ENCODE measurements at regions not wholly inside any gene's neighbourhood (a gene's known extent, or its start where the extent isn't known, plus 50 kb on each side); places are given as distances from the start of the nearest gene placed in this dataset.
"Not testable (repeated sequence)": the region's sequence is repeated elsewhere in the genome, so short reads cannot be mapped to it uniquely, and the experiment has no call there.

DNA sequence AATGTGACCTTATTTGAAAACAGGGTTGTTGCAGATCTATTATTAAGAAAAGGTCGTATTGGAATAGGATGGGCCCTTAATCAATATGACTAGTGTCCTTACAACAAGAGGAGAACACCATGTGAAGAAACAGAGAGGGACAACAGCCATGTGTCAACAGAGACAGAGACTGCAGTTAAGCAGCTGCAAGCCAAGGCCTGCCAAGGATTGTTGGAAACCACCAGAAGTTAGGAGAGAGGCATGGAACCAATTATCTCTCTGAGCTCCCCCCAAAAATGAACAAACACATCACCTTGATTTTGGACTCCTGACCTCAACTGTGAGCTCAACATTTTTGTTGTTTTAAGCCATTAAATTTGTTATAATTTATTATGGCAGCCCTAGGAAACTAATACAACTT lies 214.6 kb upstream of the PRKD1 start:
- H3K4me3 ChIP-seq (ENCODE audit: low read depth, low read length), result no peak overlapping the region
- no peak for DNase-seq (ENCODE audit: low read depth)

DNA sequence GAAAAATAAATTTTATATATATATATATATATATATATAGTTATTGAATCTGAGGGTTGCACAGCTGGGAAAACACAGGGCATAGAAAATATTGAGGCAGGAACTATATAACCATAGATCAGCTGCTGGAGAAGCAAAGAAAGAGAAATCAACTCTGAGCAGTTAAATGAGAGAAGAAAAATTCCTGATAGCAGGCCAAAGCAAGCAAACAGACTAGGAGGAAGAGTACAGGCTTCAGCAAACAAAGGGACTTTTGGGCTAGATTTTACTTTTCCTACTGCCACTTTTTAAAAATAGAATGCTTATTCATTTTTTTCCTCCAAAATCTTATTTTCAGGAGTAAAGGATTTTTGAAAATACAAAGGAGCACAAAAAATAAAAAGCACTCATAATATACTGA lies 216.0 kb upstream of the PRKD1 start:
- H3K4me3 ChIP-seq (ENCODE audit: low read depth, low read length), result no peak overlapping the region
- DNase-seq (ENCODE audit: low read depth), result no peak

DNA sequence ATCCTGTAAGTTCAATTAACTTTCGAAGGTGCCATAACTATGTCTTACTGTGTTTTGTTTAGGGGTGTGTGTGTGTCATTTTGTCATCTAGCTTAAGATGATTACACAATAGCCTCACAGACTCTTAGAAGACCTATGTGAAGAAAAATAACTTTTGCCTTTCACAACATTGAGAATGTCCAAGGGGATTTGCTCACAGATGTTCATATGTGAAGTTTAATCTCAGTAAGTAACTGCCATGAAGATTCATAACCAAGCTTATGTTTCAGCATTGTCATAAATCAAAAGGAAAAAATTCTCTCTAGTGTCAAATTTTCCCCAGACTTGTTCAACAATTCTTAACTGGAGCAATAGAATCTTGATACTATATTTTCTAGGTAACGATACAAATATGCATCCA lies 226.1 kb upstream of the PRKD1 start:
- no peak overlapping the region for H3K4me3 ChIP-seq (ENCODE audit: low read depth, low read length)
- DNase-seq (ENCODE audit: low read depth), result no peak

DNA sequence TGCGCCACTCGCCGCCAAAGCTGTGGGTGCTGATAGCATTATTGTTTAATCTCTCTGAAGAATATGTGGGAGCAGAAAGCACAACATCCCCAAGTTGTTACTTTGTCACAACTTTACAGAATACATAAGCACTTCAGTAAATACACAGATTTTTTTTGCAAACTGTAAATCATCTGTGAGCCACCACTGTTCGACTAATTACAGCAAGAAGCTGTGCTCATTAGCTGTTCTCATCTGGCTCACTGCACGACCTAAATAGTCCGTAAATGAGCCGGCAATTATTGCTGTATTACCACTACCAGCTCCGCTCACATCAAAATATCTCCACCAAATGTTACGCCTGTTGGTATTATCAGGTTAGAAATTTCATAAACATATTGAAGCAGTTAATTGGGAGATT lies 228.9 kb upstream of the PRKD1 start:
- no peak overlapping the region for H3K4me3 ChIP-seq (ENCODE audit: low read depth, low read length)
- no peak for DNase-seq (ENCODE audit: low read depth)

DNA sequence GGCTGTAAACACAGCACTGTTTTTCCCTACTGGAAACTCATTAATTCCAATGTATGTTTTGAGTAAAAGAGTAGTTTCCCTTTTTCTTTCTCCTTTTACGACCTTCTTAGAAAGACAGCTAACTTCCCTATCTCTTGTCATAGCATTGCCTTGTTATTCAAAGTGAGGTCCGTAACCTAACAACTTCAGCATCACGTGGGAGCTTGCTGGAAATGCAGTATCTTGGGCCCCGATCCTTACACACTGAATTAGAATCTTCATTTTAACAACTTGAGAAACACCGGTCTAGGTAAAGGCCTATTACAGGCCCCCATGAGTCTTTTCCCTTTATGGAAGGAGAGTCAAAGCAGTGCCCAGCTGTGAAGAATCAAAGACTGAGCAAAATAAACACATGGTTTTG lies 230.7 kb upstream of the PRKD1 start:
- DNase-seq (ENCODE audit: low read depth), result no peak
- no peak overlapping the region for H3K4me3 ChIP-seq (ENCODE audit: low read depth, low read length)

DNA sequence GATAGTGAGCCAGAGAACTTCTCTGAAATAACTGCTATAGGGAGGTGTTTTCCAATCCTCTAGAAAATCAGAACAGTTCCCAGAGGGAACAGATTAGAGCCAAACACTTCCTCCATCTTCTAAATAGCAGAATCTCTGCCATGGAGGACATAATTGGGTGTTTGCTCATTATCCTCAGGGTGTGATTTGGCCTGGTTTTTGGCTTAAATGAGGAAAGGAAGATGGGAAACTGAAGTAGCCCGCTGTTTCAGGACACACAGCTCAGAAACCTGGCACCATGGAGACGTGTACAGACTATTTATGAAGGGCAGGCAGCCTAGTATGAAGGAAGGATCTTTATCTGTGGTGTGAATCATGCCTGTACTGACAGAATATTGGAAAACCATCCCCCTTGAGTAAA lies 231.7 kb upstream of the PRKD1 start:
- DNase-seq (ENCODE audit: low read depth), result no peak
- H3K4me3 ChIP-seq (ENCODE audit: low read depth, low read length), result no peak overlapping the region

DNA sequence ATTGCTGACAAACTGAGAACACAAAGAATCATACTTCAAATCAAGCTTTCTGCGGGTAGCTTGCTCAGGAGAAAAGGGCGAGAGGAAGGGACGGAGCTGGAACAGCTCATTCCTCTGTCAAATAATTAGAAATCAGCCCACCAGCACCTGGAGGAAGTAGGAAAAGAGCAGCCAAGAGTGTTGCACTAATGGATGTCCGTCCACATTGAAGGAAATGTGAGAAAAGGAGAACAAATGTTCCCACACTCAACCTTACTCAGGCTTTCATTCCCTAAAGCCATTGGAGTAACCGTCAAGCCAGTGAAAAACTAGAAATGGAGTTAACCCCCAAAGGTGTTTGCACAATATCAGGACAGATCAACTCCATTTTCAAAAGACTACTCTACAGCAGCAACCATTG lies 233.0 kb upstream of the PRKD1 start:
- DNase-seq (ENCODE audit: low read depth), result no peak
- no peak overlapping the region for H3K4me3 ChIP-seq (ENCODE audit: low read depth, low read length)

DNA sequence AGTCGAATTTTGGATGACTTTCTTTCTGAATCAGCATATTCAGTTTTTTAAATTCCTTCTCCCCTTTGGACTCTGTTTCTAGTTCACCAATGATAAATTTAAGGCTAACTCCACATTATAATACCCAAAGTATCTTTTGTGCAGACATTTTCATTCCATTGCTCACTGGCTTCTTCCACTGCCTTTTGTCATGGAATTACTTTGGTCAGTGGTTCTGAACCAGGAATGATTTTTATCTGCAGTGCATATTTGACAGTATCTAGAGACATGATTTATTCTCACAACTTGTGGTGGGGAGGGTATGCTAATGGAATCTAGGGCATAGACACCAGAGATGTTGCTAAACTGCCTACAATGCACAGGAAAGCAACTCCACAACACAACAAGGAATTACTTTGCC lies 234.4 kb upstream of the PRKD1 start:
- DNase-seq (ENCODE audit: low read depth), result no peak

DNA sequence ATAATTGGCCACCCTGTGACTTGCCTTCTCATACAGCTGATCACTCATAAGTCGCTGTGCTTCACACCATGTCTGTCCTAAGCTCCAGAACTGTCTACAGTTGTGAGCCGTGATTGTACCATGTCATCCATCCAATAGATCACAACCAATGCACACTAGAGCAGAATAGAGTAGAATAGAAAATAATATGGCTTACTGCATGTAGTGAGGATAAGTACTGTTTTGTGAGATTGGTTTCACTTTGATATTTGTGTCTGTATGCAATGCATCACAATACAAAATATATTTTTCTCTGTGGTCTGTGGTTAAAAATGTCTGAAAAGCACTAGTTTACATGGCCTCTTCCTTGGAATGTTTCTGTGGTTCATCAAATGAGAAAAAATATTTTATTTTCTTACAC lies 237.6 kb upstream of the PRKD1 start:
- DNase-seq (ENCODE audit: low read depth), result no peak
- H3K4me3 ChIP-seq (ENCODE audit: low read depth, low read length), result no peak overlapping the region

More for the DNA sequence above, 234.4 kb upstream of the PRKD1 start:
- H3K4me3 ChIP-seq (ENCODE audit: low read depth, low read length), result no peak overlapping the region

DNA sequence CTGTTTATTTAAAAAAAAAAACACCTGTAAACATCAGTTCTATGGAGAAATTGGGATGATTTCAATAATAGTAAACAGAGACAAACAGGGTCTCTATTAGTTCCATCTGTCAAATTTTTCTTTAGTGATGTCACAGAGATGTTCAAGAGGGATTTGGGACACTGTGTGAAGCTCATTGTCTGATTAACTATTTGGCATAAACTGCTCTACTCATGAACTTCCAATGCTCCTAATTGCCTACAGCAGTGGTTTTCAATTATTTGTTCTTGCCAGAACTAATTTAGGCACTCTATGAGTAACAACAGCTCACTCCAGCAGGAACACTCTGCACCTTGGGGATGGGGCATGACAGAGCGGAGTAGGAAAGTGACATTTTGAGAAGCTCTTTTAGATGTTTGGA lies 250.1 kb upstream of the PRKD1 start:
- no peak overlapping the region for H3K4me3 ChIP-seq (ENCODE audit: low read depth, low read length)
- DNase-seq (ENCODE audit: low read depth), result no peak

DNA sequence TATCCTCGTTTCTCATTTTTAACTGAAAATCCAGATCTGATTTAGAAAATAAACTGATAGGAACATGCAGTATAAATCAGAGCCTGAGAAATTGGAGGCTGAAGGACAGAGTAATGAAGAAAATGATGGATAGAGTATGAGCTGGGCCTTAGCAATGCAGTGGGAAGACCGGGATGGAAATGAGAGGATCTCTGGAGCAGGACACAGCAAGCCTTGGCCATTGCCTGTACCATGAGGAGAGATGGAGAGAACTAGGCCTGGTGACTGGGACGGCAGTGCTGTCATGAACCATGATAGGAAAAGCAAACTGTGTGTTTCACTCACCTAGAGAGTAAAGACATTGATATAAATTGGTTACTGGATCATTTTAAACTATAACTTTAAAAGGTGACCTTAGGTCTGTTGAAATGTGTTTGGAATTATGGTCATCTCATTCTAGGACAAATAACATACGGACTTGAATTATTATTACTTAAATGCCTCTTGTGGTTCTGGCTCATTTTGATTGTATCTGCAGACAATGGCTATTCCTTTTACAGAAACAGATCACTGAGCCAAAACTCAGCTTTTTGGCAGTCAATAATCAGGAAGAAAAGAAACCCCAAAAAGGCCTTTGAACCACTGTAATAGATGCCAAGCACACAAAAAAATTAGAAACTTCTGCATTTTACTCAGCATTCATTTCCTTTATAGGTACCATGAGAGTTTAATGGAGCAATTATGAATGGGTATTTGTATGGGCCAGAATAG lies 251.9 kb upstream of the PRKD1 start:
- H3K4me3 ChIP-seq (ENCODE audit: low read depth, low read length), result no peak overlapping the region
- DNase-seq (ENCODE audit: low read depth), result no peak

DNA sequence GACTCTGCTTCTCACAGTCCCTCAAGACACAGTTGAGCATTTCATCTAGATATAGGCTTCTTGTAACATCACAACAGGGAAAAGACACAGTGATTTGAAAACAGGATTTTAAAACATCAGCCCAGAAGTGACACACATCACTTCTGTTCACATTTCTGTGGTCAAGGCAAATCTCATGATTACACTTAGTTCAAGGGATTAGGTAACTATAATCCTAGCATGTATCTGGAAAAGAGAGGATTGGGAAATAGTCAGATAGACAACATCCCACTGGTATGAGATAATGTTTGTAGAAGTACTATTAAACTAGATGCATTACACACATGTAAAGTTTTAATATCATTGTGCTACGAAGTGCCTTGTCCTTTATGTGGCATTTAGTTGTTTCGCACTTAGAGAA lies 252.6 kb upstream of the PRKD1 start:
- peak; percentile 43 for DNase-seq (ENCODE audit: low read depth)
- no peak overlapping the region for H3K4me3 ChIP-seq (ENCODE audit: low read depth, low read length)

DNA sequence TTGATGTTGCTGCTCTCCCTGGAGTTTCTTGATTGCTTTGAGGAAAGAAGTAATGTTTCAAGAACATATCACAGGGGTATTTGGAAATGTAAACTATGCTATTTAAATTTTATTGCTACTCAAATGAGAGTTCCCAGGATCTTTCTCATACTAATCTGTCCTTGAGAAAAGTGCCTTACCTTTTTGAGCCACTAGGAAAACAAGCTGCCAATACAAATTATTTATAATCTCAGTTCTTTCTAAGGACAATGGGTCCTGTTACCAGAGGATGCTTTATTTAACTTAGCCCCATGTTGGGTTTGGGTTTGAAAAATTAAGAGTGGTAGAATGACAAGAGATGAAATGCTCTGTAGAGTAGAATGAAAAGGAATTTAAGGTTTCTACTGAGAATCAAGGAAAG lies 258.2 kb upstream of the PRKD1 start:
- H3K4me3 ChIP-seq (ENCODE audit: low read depth, low read length), result no peak overlapping the region
- no peak for DNase-seq (ENCODE audit: low read depth)

DNA sequence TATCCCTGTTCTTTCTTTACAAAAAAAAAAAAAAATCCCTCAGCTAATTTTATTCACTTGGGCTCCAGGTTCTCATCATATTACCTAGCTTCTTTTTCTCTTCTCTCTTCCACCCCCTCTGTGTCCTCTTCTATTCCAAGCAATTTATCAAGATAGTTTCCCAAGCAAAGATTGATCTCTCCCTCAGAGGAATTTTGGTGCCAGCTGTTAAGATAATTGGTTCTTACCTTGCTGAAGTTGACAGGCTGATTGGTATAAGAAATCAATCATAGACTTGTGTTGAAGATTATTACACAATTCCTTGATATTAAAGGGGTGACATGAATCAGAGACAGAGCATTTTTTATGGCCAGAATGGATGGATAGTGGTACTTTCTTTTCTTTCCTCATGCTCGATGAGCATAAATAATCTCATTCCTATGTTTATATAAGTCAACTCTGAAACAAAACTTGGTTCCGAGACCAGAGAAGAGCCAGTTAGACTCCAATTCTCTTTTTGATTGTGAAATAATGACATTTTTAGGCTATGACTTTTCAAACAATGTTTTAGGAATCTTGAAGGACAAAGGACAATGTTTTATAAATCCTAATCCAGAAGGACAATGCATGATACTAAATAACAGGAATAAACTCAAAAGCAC lies 264.1 kb upstream of the PRKD1 start:
- DNase-seq (ENCODE audit: low read depth), result no peak
- H3K4me3 ChIP-seq (ENCODE audit: low read depth, low read length), result no peak overlapping the region

DNA sequence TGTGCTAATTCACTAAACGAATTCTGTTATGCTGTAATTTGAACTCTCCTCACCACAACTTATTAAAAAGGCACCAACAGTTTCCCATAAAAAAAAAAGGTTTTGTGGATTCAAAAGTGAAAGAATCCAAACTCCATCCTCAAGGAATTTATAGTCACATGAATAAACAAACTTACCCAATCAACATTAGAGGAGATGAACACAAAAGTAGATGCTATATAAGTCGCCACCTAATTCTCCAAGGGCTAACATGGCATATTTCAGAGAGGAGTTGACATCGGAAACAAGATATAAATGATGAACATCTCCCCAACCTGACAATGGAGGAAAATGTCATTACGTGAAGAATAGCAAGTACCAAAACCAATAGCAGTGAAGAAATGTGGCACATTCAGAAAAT lies 265.5 kb upstream of the PRKD1 start:
- no peak overlapping the region for H3K4me3 ChIP-seq (ENCODE audit: low read depth, low read length)
- no peak for DNase-seq (ENCODE audit: low read depth)

DNA sequence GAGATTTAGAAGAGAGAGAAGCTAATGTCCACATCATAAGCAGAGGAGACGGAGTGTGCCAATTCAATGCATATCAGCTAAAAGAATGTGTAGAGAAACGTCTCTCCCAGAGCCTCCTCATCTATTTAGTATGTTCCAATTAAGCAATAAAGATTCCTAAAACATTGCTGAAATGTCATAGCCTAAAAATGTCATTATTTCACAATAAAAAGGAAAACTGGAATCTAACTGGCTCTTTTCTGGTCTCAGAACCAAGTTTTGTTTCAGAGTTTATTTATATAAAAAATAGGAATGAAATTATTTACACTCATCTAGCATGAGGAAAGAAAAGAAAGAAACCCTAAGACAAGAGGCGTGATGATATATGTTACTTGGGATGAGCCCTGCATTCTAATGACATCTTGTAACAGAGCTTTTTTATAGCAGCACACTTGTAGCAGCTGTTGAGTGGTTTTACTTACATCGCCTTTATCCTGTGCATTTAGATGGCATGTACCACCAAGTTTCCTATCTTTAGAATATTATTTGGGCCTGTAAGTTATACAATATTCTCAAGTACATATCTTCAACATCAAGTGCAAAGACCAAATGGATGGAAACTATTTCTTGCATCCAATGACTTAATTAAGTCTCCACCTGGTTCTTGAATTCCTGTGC lies 266.3 kb upstream of the PRKD1 start:
- no peak overlapping the region for H3K4me3 ChIP-seq (ENCODE audit: low read depth, low read length)

DNA sequence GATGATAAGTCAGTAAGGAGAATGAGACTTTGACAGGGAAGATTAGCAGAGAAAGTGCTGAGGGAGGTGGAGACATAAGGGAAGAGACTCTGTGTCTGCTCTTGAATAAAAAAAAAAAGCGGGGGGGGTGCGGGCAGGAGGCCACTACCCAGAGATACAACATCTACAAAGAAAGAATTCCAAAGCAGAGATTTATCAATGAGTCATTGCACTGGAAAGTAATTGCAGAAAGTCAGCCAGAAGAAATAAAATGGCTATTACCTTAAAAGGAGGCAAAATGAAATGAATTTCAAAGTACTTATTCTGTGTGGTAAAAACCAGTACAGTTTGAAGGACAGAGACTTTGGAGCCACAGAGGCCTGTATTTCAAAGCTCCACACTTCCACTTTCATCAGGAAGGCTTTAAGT lies 267.1 kb upstream of the PRKD1 start:
- peak; percentile 77 for DNase-seq (ENCODE audit: low read depth)
- H3K4me3 ChIP-seq (ENCODE audit: low read depth, low read length), result no peak overlapping the region

More for the DNA sequence above, 266.3 kb upstream of the PRKD1 start:
- peak; percentile 90 for DNase-seq (ENCODE audit: low read depth)

DNA sequence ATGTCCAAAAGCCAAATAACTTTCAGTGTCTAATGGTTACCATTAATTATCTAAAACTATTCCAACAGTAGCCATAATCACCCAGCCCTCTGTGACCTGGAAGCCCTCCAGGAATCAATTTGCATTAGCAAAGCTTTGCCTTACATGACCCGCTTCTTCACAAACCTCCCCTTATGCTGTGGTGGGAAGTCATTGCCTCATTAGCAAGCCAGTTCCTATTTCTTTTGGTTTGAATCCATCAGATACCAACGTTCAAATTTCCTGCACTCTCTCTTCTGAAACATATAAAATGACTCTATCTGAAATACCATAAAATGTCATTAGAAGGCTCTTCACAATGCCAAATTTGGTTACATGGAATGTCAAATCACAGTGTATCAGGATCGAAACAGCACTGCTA lies 268.3 kb upstream of the PRKD1 start:
- DNase-seq (ENCODE audit: low read depth), result peak; percentile 44
- H3K4me3 ChIP-seq (ENCODE audit: low read depth, low read length), result no peak overlapping the region

DNA sequence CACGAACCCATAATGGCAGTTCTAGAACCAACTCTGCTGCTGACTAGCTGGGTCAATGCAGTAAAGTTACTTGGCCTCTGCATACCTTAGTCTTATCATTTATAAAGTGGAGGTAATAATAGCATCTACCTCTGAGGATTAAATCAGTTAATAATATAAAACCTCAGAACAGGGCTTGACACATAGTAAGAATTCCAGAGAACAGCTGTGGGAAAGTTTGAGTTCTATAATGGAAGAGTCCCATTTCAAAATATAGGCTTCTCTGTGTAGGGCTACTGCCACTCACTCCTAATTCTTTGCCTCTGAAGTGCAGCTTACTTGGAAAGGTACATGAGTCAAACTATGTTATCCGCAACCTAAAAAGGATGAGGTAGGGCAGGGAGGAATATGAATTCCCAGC lies 269.2 kb upstream of the PRKD1 start:
- no peak for DNase-seq (ENCODE audit: low read depth)
- H3K4me3 ChIP-seq (ENCODE audit: low read depth, low read length), result no peak overlapping the region

DNA sequence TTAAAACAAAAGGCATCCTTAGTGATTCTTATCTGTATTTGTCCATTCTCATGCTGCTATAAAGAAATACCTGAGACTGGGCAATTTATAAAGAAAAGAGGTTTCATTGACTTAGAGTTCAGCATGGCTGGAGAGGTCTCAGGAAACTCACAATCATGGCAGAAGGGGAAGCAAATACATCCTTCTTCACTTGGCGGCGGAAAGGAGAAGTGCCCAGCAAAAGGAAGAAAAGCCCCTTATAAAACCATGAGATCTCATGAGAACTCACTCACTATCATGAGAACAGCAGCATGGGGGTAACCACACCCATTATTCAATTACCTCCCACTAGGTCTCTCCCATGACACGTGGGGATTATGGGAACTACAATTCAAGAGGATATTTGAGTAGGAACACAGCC lies 271.1 kb upstream of the PRKD1 start:
- H3K4me3 ChIP-seq (ENCODE audit: low read depth, low read length); DNase-seq (ENCODE audit: low read depth): not testable (repeated sequence)

DNA sequence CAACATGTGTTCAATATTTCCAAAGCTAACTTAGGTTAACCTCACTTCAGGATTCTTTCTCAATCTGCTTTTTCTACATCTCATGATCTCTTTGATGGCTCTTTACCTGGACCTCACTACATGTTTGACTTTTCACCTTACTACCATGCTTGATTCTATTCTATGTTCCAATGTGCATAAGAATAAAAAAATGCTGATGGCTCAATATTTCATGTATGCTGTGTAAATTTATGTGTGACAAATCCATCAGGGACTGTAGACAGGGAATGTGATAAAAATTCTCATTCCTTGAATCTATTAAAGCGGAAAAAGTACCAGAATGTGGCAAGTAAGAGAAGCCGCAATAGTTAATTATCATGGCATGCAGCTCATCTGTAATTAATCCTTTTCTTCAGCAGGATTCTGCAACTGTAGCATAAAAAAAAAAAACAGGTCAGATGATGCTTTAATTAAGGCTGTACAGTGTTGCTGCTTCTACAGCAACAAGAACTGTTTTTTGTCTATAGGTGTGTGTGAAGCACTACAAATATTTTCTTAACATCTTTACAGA lies 276.9 kb upstream of the PRKD1 start:
- no peak for DNase-seq (ENCODE audit: low read depth)
- no peak overlapping the region for H3K4me3 ChIP-seq (ENCODE audit: low read depth, low read length)

All from skeletal muscle cell (primary cell).